GM23248 (cell line): ENCODE measurements at regions not wholly inside any gene's neighbourhood (a gene's known extent, or its start where the extent isn't known, plus 50 kb on each side); places are given as distances from the start of the nearest gene placed in this dataset.

ENCODE experiments used
- EZH2 ChIP-seq: fragments of 200-600 bp; sonication (generic); IDR thresholded peaks from 2 replicates; pipeline ENCODE4 v1.6.1; 2018; ENCODE audit warnings: antibody characterized with exemption, mild to moderate bottlenecking; ENCODE audit not compliant: insufficient read depth, poor library complexity, severe bottlenecking
- EZH2phosphoT487 ChIP-seq: fragments of 200-600 bp; sonication (generic); IDR thresholded peaks from 2 replicates; pipeline ENCODE4 v1.6.1; 2018; ENCODE audit warnings: antibody characterized with exemption, moderate library complexity, mild to moderate bottlenecking, low read depth; ENCODE audit not compliant: insufficient read depth

DNA sequence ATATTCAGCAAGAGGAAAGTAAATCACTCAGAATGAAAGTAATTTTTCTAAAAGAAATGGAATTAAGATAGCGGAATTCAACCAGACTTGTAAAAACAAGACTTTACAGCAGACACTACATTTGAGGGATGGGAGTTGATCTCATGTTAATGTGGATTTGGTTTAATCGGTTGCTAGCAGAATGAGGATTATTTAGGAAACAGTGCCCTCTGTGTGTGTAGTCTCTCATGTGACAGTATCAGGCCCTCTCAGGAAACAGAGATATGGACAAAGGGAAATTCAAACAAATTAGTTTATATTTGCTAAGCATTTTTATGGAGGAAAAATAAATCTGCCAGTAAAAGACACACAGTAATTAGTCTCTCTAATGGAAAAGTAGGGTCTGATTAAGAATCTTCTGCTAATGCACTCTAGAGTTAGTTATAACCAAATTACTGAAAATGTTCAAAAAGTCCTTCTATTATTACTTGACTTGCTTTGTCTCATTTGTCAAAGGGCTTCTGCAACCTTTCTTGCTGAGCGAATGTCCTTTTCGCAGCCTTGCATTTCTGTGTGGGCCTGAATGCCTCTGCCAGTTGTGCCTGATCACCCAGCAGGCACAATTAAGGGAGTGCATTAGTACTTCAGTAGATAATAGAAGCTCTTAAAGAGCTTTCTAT is 1282.3 kb upstream of the TENM3 start:
- no peak for TF ChIP-seq EZH2phosphoT487
- TF ChIP-seq EZH2: no peak
